K562 (cell line): ENCODE measurements at regions not wholly inside any gene's neighbourhood (a gene's known extent, or its start where the extent isn't known, plus 50 kb on each side); places are given as distances from the start of the nearest gene placed in this dataset.

Experiments used
- BHLHE40 ChIP-seq: IDR thresholded peaks from 2 replicates; pipeline ENCODE4 v1.6.1; 2011; ENCODE audit warnings: low read length, improper control_type of control experiment
- CAMTA2 ChIP-seq: fragments of 250-450 bp; sonication (Bioruptor Pico); conservative IDR thresholded peaks from 2 replicates; pipeline ENCODE4 v1.5.1; 2022
- CHD1 ChIP-seq: fragments of 200-600 bp; sonication (generic); IDR thresholded peaks from one replicate; pipeline ENCODE4 v1.6.1; 2012; ENCODE audit warnings: mild to moderate bottlenecking, moderate library complexity, low read length, inconsistent platforms
- CHD4 ChIP-seq: fragments of 200-600 bp; sonication (generic); IDR thresholded peaks from 3 replicates; pipeline ENCODE4 v1.6.1; 2012; ENCODE audit warnings: low read depth, mild to moderate bottlenecking, mixed read lengths, low read length, inconsistent platforms; ENCODE audit not compliant: insufficient read depth, insufficient replicate concordance, poor library complexity, severe bottlenecking
- CTCF ChIP-seq, 3 experiments: IDR thresholded peaks in 2 of 3; conservative IDR thresholded peaks in 1 of 3; 2 replicates each; pipeline ENCODE4 v1.5.1; 2011 to 2012; ENCODE audit warnings: low read length in 3 of 3, mild to moderate bottlenecking in 3 of 3, control low read depth in 2 of 3, improper control_type of control experiment in 1 of 3, inconsistent platforms in 1 of 3, low read depth in 1 of 3, mixed read lengths in 1 of 3, moderate library complexity in 1 of 3; ENCODE audit not compliant: insufficient read depth in 2 of 3
- FOSL1 ChIP-seq: fragments of 200-800 bp; sonication (Bioruptor generic); conservative IDR thresholded peaks from 2 replicates; pipeline ENCODE4 v1.6.1; 2016; ENCODE audit warnings: missing genetic modification characterization, missing compliant biosample characterization
- PCBP2 ChIP-seq: fragments of 200-400 bp; formaldehyde crosslinking; IDR thresholded peaks from 2 replicates; pipeline ENCODE4 v1.6.1; 2018; ENCODE audit warnings: low read length, low read depth, mild to moderate bottlenecking, moderate library complexity; ENCODE audit not compliant: poor library complexity, severe bottlenecking
- TARDBP ChIP-seq: fragments of 450-650 bp; IDR thresholded peaks from 2 replicates; pipeline ENCODE4 v1.6.1; 2016
- ZFP1 ChIP-seq: fragments of 450-650 bp; formaldehyde crosslinking; IDR thresholded peaks from 2 replicates; pipeline ENCODE4 v1.4.0; 2020; ENCODE audit warnings: mild to moderate bottlenecking, mixed read lengths
- ZNF263 ChIP-seq: sonication (generic); formaldehyde crosslinking; IDR thresholded peaks from 2 replicates; pipeline ENCODE4 v1.8.0; 2022; ENCODE audit warnings: mild to moderate bottlenecking, missing genetic modification reagents, borderline replicate concordance

- TF ChIP-seq FOSL1 (tag), result no peak
- no peak for TF ChIP-seq CAMTA2
- no peak for TF ChIP-seq CHD1
- TF ChIP-seq CHD4, result no peak
- no peak for TF ChIP-seq BHLHE40
- no peak for TF ChIP-seq ZFP1
- no peak for TF ChIP-seq CTCF (IDR thresholded peaks at IDR 0.05 in 2 of 3, conservative IDR thresholded peaks at IDR 0.05 in 1 of 3; ENCODE audit: insufficient read depth in 2 of 3, low read depth in 1 of 3, low read length in 3 of 3)
- TF ChIP-seq ZNF263 (CRISPR knock-in tag), result no peak
- TF ChIP-seq PCBP2, result no peak
- TF ChIP-seq TARDBP, result no peak
These were observed 283.6 kb upstream of the CNR1 start for GRCh38 chr6:88449770-88450169.
